Panc1 (cell line): ENCODE measurements at regions not wholly inside any gene's neighbourhood (a gene's known extent, or its start where the extent isn't known, plus 50 kb on each side); places are given as distances from the start of the nearest gene placed in this dataset.

Experiments
- ATAC-seq: fragments of 200-7000 bp; cut with Tn5 transposase; 2 replicates; pipeline ENCODE4 v1.9.1; 2020; ENCODE audit warnings: mild to moderate bottlenecking, moderate library complexity
- BruUV-seq: library from RNA; stranded (reverse); fragments of 400-500 nt; replicated peaks from 2 replicates; lab custom pipeline; 2021; lab: Mats Ljungman, UMichigan
- CTCF ChIA-PET: fragments of 300-600 bp; sonication (Branson Sonifier 250); formaldehyde crosslinking; loops from one replicate; lab custom pipeline; 2022; ENCODE audit warnings: antibody characterized with exemption; lab: Charles Lee
- POLR2A ChIA-PET: fragments of 300-600 bp; sonication (Branson Sonifier 250); formaldehyde crosslinking; loops from one replicate; lab custom pipeline; 2022; ENCODE audit warnings: antibody characterized with exemption; lab: Charles Lee
- DNase-seq: peaks from one replicate; pipeline ENCODE4 v3.0.0-alpha.2; 2010; ENCODE audit warnings: low read depth, low spot score
- H3K27ac ChIP-seq: 2 replicates; pipeline ENCODE4 v1.5.1; 2011; ENCODE audit warnings: mild to moderate bottlenecking, low read length, inconsistent platforms
- H3K27me3 ChIP-seq: fragments of 200-500 bp; sonication (Bioruptor generic); 2 replicates; pipeline ENCODE4 v1.6.0; 2014; ENCODE audit warnings: low read length, inconsistent platforms; ENCODE audit not compliant: control insufficient read depth, insufficient read depth
- H3K36me3 ChIP-seq: fragments of 200-500 bp; sonication (Bioruptor generic); 2 replicates; pipeline ENCODE4 v1.5.1; 2014; ENCODE audit warnings: inconsistent platforms, mild to moderate bottlenecking, low read length, moderate library complexity; ENCODE audit not compliant: control insufficient read depth, insufficient read depth
- H3K4me1 ChIP-seq: 2 replicates; pipeline ENCODE4 v1.5.1; 2011; ENCODE audit warnings: inconsistent platforms, mild to moderate bottlenecking, low read length, moderate library complexity; ENCODE audit not compliant: control insufficient read depth, insufficient read depth
- H3K4me3 ChIP-seq, 2 experiments: 2 replicates each; pipeline ENCODE4 v1.5.1; 2011 to 2012; ENCODE audit warnings: low read depth in 2 of 2, low read length in 2 of 2, mild to moderate bottlenecking in 2 of 2, inconsistent platforms in 1 of 2, moderate library complexity in 1 of 2
- H3K9me3 ChIP-seq: fragments of 200-500 bp; sonication (Bioruptor generic); 2 replicates; pipeline ENCODE4 v1.5.1; 2014; ENCODE audit warnings: low read depth, mild to moderate bottlenecking, inconsistent platforms, low read length, moderate library complexity; ENCODE audit not compliant: control insufficient read depth, insufficient read depth
- POLR2AphosphoS5 ChIP-seq: IDR thresholded peaks from 2 replicates; pipeline ENCODE4 v1.6.1; 2012; ENCODE audit warnings: mild to moderate bottlenecking, low read depth, low read length, moderate library complexity
- SIN3A ChIP-seq: IDR thresholded peaks from 2 replicates; pipeline ENCODE4 v1.6.1; 2012; ENCODE audit warnings: low read depth, mild to moderate bottlenecking, low read length, moderate library complexity, borderline replicate concordance; ENCODE audit not compliant: insufficient read depth
- TCF7L2 ChIP-seq: IDR thresholded peaks from 2 replicates; pipeline ENCODE4 v1.6.1; 2011; ENCODE audit warnings: mild to moderate bottlenecking, low read depth, low read length, inconsistent platforms
- in situ Hi-C: cut with HindIII; loops from 2 replicates; pipeline ENCODE4 v1.10.0; 2016; ENCODE audit warnings: low sequenced_read_pairs, low pct_unique_long_range_greater_than_20kb
- intact Hi-C: fragments of 100-400 bp; cut with micrococcal nuclease; formaldehyde crosslinking; loops from one replicate; pipeline ENCODE4 v1.10.0; 2022; ENCODE audit not compliant: unreplicated experiment
- TF ChIP-seq, protein P1 (sequence below): fragments of 450-650 bp; IDR thresholded peaks from 2 replicates; pipeline ENCODE4 v1.5.1; 2017; ENCODE audit warnings: mild to moderate bottlenecking
- TF ChIP-seq, protein P2 (sequence below), 2 experiments: IDR thresholded peaks; 2 replicates each; pipeline ENCODE4 v1.6.1; 2011 to 2012; ENCODE audit warnings: low read depth in 2 of 2, control low read depth in 1 of 2, low read length in 1 of 2, mild to moderate bottlenecking in 1 of 2, moderate library complexity in 1 of 2; ENCODE audit not compliant: insufficient read depth in 1 of 2

DNA sequence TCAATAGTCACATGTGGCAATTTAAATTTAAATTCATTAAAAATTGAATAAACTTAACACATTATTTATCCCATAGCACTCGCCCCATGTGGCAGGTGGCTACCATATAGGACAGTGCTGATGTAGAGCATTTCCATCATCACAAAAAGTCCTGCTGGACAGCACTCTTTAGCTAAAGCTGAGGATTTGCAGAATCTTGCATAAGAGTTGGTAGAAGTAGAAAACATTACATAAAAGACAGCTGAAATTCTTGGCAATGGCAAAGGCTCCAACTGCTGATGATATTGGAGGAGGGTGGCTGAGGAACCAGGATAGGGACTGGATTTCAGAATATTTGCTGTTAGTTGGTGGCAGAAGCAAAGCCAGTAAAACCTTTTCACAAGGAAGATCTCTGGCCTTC is 230.7 kb upstream of the SATB1 start:
- Histone ChIP-seq H3K27ac (no peak overlapping the region), H3K4me1 (no peaks in the 10 kb centered on the region), H3K36me3 (no peaks in the 10 kb centered on the region), H3K27me3 (no peaks in the 10 kb centered on the region), H3K4me3 (no peak overlapping the region), H3K9me3 (no peaks in the 10 kb centered on the region)
- intact Hi-C loops (no loop called here), in situ Hi-C loops (no loop called here)
- no TSS peak for BruUV-seq
- no peak for DNase-seq
- TF ChIP-seq SIN3A: no peak
- TF ChIP-seq TCF7L2: no peak
- TF ChIP-seq, protein P1, sequence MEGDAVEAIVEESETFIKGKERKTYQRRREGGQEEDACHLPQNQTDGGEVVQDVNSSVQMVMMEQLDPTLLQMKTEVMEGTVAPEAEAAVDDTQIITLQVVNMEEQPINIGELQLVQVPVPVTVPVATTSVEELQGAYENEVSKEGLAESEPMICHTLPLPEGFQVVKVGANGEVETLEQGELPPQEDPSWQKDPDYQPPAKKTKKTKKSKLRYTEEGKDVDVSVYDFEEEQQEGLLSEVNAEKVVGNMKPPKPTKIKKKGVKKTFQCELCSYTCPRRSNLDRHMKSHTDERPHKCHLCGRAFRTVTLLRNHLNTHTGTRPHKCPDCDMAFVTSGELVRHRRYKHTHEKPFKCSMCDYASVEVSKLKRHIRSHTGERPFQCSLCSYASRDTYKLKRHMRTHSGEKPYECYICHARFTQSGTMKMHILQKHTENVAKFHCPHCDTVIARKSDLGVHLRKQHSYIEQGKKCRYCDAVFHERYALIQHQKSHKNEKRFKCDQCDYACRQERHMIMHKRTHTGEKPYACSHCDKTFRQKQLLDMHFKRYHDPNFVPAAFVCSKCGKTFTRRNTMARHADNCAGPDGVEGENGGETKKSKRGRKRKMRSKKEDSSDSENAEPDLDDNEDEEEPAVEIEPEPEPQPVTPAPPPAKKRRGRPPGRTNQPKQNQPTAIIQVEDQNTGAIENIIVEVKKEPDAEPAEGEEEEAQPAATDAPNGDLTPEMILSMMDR: no peak
- TF ChIP-seq, protein P2, sequence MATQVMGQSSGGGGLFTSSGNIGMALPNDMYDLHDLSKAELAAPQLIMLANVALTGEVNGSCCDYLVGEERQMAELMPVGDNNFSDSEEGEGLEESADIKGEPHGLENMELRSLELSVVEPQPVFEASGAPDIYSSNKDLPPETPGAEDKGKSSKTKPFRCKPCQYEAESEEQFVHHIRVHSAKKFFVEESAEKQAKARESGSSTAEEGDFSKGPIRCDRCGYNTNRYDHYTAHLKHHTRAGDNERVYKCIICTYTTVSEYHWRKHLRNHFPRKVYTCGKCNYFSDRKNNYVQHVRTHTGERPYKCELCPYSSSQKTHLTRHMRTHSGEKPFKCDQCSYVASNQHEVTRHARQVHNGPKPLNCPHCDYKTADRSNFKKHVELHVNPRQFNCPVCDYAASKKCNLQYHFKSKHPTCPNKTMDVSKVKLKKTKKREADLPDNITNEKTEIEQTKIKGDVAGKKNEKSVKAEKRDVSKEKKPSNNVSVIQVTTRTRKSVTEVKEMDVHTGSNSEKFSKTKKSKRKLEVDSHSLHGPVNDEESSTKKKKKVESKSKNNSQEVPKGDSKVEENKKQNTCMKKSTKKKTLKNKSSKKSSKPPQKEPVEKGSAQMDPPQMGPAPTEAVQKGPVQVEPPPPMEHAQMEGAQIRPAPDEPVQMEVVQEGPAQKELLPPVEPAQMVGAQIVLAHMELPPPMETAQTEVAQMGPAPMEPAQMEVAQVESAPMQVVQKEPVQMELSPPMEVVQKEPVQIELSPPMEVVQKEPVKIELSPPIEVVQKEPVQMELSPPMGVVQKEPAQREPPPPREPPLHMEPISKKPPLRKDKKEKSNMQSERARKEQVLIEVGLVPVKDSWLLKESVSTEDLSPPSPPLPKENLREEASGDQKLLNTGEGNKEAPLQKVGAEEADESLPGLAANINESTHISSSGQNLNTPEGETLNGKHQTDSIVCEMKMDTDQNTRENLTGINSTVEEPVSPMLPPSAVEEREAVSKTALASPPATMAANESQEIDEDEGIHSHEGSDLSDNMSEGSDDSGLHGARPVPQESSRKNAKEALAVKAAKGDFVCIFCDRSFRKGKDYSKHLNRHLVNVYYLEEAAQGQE (IDR thresholded peaks at IDR 0.05; ENCODE audit: insufficient read depth in 1 of 2, low read depth in 2 of 2, low read length in 1 of 2): no peak
- no peak for TF ChIP-seq POLR2AphosphoS5
- ChIA-PET POLR2A (no interaction called here), CTCF (no interaction called here)
- no peak for ATAC-seq

DNA sequence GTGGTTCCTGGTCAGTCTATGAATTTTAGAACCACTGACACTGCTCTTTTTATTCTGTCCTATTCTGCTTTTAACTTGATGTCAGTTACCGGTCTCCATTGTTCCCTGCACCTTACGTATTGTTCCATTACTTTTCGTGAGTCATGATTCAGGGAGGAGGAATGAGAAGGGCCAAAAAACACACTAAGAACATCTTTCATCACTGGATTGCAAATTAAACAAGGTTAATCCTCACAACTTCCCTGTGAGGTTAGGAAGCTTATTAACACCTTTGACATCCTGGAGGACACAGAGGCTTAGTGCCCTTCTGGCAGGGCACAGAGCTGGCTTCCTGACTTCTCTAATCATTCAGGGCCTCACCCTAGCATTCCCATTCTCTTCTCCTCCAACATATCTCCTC is 227.6 kb upstream of the SATB1 start:
- CTCF ChIA-PET: no interaction called here
- H3K27ac ChIP-seq: no peak overlapping the region
- no TSS peak for BruUV-seq
- H3K4me1 ChIP-seq: no peaks in the 10 kb centered on the region
- intact Hi-C loops (no loop called here), in situ Hi-C loops (no loop called here)
- no peaks in the 10 kb centered on the region for H3K9me3 ChIP-seq
- TF ChIP-seq POLR2AphosphoS5 (no peak), TCF7L2 (no peak), SIN3A (no peak)
- TF ChIP-seq, protein P2 (IDR thresholded peaks at IDR 0.05; ENCODE audit: insufficient read depth in 1 of 2, low read depth in 2 of 2, low read length in 1 of 2): no peak
- TF ChIP-seq, protein P1: no peak
- H3K27me3 ChIP-seq: no peaks in the 10 kb centered on the region
- ATAC-seq (no peak), DNase-seq (no peak)
- POLR2A ChIA-PET: no interaction called here
- no peaks in the 10 kb centered on the region for H3K36me3 ChIP-seq
- no peak overlapping the region for H3K4me3 ChIP-seq
